ENCODE measurements at regions not wholly inside any gene's neighbourhood (a gene's known extent, or its start where the extent isn't known, plus 50 kb on each side); places are given as distances from the start of the nearest gene placed in this dataset.
"Not testable (repeated sequence)": the region's sequence is repeated elsewhere in the genome, so short reads cannot be mapped to it uniquely, and the experiment has no call there.

DNA sequence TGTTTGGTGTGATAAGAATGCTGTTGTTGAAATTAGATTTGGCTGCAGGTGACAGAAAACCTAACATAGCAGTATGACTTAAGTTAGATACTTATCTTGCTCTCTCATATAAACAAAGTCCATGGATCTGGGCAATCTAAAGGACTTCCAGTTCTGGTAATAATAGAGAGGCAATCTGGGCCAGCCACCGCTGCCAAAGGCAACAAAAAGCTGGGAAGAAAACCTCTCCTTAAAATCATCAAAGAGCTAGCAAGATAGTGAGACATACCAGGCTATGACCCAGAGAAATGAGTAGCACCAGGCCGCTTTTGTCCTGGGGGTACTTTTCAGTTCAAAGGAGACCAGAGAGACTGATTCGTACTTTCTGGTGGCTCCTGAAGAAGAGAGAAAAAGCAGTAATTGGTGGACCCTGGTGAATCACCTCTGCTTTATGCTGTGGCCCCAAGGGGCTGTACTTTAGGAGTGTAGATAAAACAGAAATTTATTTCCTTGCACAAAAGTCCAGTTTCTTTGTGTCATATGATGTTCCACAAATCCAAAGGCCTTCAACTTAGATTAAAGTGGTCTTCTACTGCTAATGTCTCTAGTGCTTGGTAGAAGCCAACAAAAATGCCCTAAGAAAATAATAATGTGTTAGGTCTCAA lies 125.4 kb downstream of the TBX19 start:
- no peaks in the 10 kb centered on the region for H3K4me1 ChIP-seq
- TF ChIP-seq POLR2AphosphoS5 (IDR thresholded peaks at IDR 0.05) (no peak), POLR2A (IDR thresholded peaks at IDR 0.05) (no peak), EP300 (IDR thresholded peaks at IDR 0.05) (no peak)
- TF ChIP-seq, protein P1, sequence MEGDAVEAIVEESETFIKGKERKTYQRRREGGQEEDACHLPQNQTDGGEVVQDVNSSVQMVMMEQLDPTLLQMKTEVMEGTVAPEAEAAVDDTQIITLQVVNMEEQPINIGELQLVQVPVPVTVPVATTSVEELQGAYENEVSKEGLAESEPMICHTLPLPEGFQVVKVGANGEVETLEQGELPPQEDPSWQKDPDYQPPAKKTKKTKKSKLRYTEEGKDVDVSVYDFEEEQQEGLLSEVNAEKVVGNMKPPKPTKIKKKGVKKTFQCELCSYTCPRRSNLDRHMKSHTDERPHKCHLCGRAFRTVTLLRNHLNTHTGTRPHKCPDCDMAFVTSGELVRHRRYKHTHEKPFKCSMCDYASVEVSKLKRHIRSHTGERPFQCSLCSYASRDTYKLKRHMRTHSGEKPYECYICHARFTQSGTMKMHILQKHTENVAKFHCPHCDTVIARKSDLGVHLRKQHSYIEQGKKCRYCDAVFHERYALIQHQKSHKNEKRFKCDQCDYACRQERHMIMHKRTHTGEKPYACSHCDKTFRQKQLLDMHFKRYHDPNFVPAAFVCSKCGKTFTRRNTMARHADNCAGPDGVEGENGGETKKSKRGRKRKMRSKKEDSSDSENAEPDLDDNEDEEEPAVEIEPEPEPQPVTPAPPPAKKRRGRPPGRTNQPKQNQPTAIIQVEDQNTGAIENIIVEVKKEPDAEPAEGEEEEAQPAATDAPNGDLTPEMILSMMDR (IDR thresholded peaks at IDR 0.05), result no peak
- H3K27me3 ChIP-seq, result no peaks in the 10 kb centered on the region
- H3K27ac ChIP-seq, result no peak overlapping the region
- ATAC-seq, result no peak
- H3K36me3 ChIP-seq, result no peaks in the 10 kb centered on the region
- peaks cover 0 to 10% (median 0%) of the 10 kb centered on the region in 3 donors for H3K9me3 ChIP-seq
- no peak overlapping the region for H3K4me3 ChIP-seq
- 76 to 94% methylated on average over 2 to 3 of the region's 3 CpGs for WGBS, 2 donors (ENCODE audit: low coverage in 1 of 2)

DNA sequence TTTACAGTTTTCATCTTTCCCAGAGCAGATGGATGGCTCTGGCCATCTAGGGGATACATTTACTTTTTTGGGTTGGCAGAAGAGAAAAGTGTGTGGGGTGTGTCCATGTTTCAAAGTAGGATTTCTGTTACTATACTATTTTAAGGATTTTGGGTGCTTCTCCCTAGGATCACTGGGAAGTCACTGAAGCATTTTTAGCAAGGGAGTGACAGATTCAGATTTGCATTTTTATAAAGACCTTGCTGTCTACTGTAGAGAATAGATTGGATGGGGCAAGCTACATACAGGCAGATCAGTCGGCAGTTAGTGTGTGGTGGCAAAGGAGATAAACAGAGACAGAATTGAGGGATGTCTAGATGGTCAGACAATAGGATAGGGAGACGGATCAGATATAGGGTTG lies 122.5 kb downstream of the TBX19 start:
- TF ChIP-seq, protein P1 (IDR thresholded peaks at IDR 0.05), result no peak
- TF ChIP-seq POLR2A (IDR thresholded peaks at IDR 0.05) (no peak), EP300 (IDR thresholded peaks at IDR 0.05) (no peak), POLR2AphosphoS5 (IDR thresholded peaks at IDR 0.05) (no peak)
- WGBS, 2 donors (ENCODE audit: low coverage in 1 of 2), result 94 to 100% methylated on average over 1 to 2 of the region's 2 CpGs
- no peaks in the 10 kb centered on the region for H3K27me3 ChIP-seq

GRCh38 chr1:168402466-168402865 lies 121.8 kb downstream of the TBX19 start:
- not testable (repeated sequence) for H3K4me1 ChIP-seq, H3K36me3 ChIP-seq, H3K4me3 ChIP-seq, H3K27ac ChIP-seq, ATAC-seq, H3K27me3 ChIP-seq
- peaks cover 0 to 10% (median 0%) of the 10 kb centered on the region in 3 donors for H3K9me3 ChIP-seq
- 69 to 82% methylated on average over 2 to 3 of the region's 3 CpGs for WGBS, 2 donors (ENCODE audit: low coverage in 1 of 2)

More for the DNA sequence above, 122.5 kb downstream of the TBX19 start:
- no peak for ATAC-seq
- no peak overlapping the region for H3K27ac ChIP-seq
- H3K4me1 ChIP-seq, result peaks cover 0 to 7% (median 0%) of the 10 kb centered on the region in 3 donors
- peaks cover 0 to 10% (median 0%) of the 10 kb centered on the region in 3 donors for H3K9me3 ChIP-seq
- no peak overlapping the region for H3K4me3 ChIP-seq
- no peaks in the 10 kb centered on the region for H3K36me3 ChIP-seq

DNA sequence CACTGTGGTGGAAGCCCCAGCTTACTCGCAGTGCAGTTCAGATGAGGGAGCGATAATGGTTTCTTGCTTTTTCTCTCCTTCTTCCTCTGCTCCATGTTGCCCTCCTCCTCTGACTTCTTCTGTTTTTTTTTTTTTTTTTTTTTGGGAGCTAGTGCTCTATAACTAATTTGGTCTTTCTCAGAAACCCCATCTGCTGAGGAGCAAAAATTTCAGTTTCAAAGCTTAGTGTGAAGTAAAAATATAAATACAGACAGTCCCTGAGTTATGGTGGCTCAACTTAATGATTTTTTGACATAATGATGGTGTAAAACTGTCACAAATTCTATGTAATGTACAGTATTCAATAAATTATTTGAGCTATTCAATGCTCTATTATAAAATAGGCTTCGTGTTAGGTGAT lies 120.7 kb downstream of the TBX19 start:
- WGBS, 2 donors (ENCODE audit: low coverage in 1 of 2), result 94 to 95% methylated on average over 3 of the region's 3 CpGs
- H3K27me3 ChIP-seq, result no peaks in the 10 kb centered on the region

GRCh38 chr1:168400139-168400538 lies 119.5 kb downstream of the TBX19 start:
- no peaks in the 10 kb centered on the region for H3K9me3 ChIP-seq
- H3K27me3 ChIP-seq, result no peaks in the 10 kb centered on the region
- TF ChIP-seq POLR2AphosphoS5 (IDR thresholded peaks at IDR 0.05) (no peak), POLR2A (IDR thresholded peaks at IDR 0.05) (no peak), EP300 (IDR thresholded peaks at IDR 0.05) (no peak)
- TF ChIP-seq, protein P1 (IDR thresholded peaks at IDR 0.05), result no peak
- 83 to 93% methylated on average over 1 of the region's 1 CpG for WGBS, 2 donors (ENCODE audit: low coverage in 1 of 2)
- no peaks in the 10 kb centered on the region for H3K36me3 ChIP-seq
- no peak overlapping the region for H3K4me3 ChIP-seq
- no peak overlapping the region for H3K27ac ChIP-seq
- ATAC-seq, result no peak
- peaks cover 0 to 12% (median 0%) of the 10 kb centered on the region in 3 donors for H3K4me1 ChIP-seq

More for the DNA sequence above, 120.7 kb downstream of the TBX19 start:
- Histone ChIP-seq H3K4me1 (peaks cover 0 to 12% (median 0%) of the 10 kb centered on the region in 3 donors), H3K9me3 (peaks cover 0 to 6% (median 0%) of the 10 kb centered on the region in 3 donors), H3K27ac (no peak overlapping the region), H3K36me3 (no peaks in the 10 kb centered on the region), H3K4me3 (no peak overlapping the region)
- ATAC-seq, result no peak
- TF ChIP-seq POLR2A (IDR thresholded peaks at IDR 0.05) (no peak), EP300 (IDR thresholded peaks at IDR 0.05) (no peak), POLR2AphosphoS5 (IDR thresholded peaks at IDR 0.05) (no peak)
- TF ChIP-seq, protein P1 (IDR thresholded peaks at IDR 0.05), result no peak

Data from gastroesophageal sphincter (tissue), 4 donors.